HG03442 (cell line): ENCODE measurements at regions not wholly inside any gene's neighbourhood (a gene's known extent, or its start where the extent isn't known, plus 50 kb on each side); places are given as distances from the start of the nearest gene placed in this dataset.

Experiments used
- ATAC-seq: cut with Tn5 transposase; IDR thresholded peaks from one replicate; pipeline ENCODE4 v1.9.1; 2021; ENCODE audit warnings: mild to moderate bottlenecking, moderate library complexity; ENCODE audit not compliant: unreplicated experiment

DNA sequence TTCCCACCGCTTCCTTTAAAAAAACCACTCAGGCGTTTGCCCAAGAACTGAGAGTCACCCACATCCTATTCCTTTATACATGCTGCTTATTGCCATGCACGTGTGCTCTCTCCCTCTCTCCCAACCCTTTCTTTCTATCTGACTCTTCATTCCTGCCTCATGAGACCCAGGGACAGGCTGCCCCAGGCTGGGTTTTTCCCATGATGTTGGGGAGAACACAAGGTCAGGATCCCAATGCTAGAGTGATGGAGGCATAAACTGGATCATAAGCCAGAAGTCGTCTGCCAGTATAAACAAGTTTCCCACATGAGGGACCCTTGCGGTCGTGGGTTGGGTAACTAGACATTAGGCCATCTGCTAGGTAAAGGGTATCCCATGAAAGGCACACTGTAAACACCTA lies 64.9 kb downstream of the CD2 start:
- no peak for ATAC-seq

GRCh38 chr1:116820369-116820768 lies 66.1 kb downstream of the CD2 start:
- no peak for ATAC-seq

GRCh38 chr1:116821763-116822162 lies 67.5 kb downstream of the CD2 start:
- no peak for ATAC-seq

GRCh38 chr1:116824631-116825206 lies 70.5 kb downstream of the CD2 start:
- no peak for ATAC-seq

DNA sequence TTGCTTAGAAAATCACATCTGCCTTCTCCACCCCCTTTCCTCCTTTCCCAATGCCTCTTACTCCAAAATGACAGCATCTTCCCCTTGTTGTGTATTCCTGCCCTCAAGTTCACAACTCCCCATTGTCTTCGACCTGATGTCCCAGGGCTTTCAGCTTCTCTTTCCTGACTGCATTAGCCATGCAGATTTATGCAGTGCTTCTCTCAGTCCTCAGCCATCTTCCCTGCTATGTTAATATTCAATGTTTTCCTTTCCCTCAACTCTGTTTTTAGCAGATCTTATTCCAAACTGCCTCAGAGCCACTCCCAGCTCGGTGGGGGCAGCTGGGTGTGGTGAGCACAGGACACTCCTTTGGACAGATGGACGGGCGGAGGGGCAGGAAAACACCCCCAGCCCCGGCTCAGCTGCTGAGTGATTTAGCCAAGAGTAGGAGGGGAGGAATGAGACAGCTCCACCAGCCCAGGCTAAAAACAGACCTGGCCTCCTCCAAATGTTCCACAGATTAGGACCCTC lies 71.0 kb downstream of the CD2 start:
- ATAC-seq, result no peak

GRCh38 chr1:116825720-116826438 lies 71.6 kb downstream of the CD2 start:
- no peak for ATAC-seq

DNA sequence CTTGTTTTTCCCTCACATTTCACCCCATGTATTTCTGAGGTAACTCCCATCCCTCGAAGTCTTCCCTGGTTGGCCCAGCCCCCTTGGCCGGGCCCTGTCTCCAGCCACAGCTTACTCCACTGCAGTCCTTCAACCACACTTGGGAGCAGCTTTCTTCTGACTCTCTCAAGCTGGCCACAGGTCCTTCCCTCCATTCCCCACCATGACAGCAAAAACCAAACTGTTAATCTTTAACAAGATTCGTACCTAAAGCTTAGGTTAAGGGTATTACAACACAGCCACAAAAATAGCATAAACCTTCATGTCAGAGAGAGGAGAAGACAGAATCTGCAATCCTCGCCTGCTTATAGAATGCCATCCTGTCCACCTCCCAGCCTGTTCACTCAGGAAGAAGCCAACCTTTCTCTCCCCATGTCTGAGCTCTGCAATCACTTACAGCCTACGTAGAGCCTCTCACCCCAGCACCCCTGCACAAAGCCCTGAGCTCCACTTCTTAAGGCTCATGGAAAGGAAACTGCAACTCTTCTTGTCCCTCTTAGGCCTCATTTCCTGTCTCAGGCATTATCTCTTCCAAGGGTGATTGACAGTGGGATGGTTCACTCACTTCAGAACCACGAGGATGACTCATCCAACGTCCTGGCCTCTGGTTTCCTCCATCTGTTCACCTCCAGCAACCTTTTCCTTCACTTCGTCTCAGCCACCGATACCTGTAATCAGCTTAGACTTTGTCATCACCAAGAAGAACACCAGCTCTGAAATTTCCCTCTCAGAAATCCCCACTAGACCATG lies 72.8 kb downstream of the CD2 start:
- peak; percentile 89 for ATAC-seq

DNA sequence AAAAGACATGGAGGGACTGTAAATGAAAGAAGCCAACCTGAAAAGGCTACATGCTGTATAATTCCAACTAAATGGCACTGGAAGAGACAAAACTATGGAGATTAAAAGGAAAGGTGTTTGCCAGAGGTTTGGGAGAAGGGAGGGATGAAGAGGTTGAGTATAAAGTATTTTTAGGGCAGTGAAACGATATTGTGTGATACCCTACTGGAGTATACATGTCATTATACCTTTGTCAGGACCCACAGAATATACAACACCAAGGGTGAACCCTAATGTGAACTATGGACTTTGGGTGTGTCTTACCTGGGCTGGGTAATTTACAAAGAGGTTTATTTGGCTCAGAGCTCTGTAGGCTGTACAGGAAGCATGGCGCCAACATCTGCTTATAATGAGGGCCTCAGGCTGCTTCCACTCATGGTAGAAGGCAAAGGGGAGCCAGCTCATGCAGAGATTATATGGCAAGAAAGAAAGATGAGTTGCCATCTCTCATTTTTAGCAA lies 73.4 kb downstream of the CD2 start:
- ATAC-seq, result no peak

- no peak for ATAC-seq
Measured at GRCh38 chr1:116832308-116832931, 77.3 kb upstream of the PTGFRN start.

DNA sequence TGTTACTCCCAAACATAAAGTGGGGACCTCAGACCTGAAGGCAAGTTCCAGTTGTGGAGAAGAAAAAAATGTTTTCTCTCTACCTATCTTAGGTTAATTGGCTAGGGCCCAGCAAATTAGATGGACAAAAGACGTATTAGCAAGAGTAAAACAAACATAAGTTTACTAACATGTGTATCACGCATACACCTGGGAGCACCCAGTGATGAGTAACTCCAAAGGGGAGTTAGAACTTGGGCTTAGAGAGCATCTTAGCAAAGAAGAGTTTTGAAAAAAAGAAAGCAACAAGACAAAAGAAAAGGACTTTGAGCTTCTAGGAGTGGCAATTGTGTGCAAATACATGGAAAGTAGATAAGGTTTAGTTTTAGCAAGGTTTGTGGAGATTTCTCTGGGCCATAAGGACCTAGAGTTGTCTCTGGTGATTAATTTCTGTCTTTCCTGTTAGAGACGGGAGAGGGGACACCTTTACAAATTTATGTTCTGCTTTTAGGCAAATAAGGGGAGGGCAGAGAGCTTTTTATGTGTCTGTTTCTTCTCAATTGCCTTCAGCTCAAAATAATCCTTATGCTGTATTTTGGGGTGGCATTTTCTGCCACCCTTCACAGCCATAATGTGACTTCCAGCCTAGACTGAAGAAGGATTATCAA lies 76.7 kb upstream of the PTGFRN start:
- ATAC-seq, result no peak

DNA sequence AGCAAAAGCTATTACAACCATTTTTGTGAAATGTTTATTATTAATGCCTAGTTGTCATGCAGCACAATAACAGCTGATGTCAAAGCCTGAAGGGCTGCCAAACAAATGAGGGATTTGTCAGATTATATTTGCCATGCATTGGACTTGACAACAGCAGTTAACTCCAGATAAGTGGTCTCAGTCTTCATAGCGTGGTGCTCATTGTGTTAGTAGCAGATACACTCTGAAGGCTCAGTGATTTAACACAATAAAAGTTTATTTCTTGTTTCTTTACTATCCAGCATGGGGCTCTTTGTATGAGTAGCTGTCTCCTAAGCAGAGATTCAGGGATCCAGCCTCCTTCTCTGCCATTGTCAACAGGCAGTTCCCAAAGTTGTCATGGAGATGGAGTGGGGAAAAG lies 76.0 kb upstream of the PTGFRN start:
- no peak for ATAC-seq

DNA sequence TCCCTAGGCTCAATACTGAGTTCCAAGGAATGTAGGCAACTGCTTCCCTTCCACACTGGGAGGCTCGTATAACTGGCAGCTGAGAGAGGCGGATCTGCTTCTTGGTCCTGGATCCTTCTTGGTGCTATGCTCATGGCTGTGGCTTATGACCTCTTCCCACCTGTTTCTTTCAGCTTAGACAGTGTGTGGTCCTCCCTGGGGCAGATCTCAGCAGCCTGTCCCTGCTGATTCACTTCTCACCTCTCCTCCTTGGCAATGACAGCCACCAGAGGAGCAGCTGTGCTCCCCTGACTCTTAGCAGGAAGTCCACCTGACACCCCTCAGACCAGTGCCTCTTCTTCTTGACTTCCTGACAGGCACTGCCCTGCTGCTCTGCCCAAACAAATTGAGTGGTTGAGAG lies 75.1 kb upstream of the PTGFRN start:
- no peak for ATAC-seq

DNA sequence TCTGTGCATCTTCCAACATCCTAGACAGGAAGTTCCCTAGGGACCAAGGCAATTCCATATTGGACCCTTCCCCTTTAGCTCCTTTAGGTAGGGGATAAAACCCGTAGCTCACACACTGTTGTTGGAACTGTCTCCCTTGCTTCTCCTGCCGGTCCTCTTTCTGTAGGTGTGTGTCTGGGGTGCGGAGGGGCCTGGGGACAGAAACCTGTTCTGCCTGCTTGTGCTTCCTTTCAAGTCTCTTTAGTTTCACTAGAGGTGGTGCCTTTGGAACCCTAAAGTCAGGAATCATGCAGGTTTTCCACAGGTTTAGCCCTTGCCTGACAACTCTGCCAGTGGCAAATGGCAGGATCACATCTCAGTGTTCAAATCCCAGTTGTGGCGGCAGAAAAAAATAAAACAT lies 74.6 kb upstream of the PTGFRN start:
- ATAC-seq, result no peak

DNA sequence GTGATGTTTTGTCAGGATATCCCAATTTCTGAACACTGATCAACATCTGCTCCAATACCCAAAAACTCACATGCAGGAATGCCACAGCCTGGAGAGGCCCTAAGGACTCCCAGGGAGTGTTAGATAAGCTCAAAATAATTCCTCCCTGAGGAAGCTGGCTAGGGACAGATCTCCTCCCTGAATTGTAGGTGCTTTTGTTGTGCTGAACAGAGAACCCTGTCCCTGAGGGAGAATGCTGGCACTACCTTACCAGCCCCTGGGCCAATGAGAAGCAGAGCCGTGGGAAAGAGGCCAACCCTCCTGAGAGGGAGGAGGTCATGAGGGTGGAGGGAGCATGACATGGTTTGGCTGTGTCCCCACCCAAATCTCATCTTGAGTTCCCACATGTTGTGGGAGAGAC lies 73.6 kb upstream of the PTGFRN start:
- ATAC-seq, result no peak

- ATAC-seq, result no peak
Measured at GRCh38 chr1:116841569-116842344, 68.0 kb upstream of the PTGFRN start.

DNA sequence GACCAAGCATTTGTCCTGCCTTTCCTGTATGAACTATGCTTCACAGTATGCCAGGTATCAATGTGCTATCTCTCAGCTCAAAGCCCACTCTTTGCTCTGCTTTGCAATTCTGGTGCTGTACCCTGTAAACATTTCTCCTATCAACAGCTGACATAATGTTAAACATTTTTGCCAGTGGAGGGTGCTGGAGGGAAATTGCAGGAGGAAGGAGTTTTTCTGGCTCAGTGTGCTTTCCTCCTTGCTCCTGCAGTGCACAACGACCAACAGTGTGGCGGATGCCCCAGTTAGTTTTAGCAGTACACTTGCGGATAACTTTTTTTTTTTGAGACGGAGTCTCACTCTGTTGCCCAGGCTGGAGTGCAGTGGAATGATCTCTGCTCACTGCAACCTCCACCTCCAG lies 67.1 kb upstream of the PTGFRN start:
- ATAC-seq, result no peak

GRCh38 chr1:116844775-116845174 lies 64.9 kb upstream of the PTGFRN start:
- ATAC-seq, result no peak

DNA sequence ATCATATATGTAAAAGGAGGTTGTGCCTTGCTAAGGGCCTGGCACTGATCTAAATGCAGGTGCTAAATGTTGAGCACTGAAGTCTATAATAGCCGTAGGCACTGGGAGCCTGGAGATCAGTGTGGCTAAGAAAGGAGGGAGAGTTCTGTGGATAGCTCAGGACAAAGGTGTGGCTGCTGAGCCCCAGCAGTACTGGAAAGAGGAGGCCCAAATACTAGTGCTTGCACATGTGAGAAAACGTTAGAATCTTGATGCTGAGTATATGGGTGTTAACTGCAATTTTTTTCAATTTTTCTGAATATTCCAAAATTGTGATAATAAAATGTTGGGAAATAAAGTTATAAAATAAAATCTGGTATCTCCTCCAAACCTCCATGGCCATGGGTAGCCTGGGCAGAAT lies 62.5 kb upstream of the PTGFRN start:
- no peak for ATAC-seq

DNA sequence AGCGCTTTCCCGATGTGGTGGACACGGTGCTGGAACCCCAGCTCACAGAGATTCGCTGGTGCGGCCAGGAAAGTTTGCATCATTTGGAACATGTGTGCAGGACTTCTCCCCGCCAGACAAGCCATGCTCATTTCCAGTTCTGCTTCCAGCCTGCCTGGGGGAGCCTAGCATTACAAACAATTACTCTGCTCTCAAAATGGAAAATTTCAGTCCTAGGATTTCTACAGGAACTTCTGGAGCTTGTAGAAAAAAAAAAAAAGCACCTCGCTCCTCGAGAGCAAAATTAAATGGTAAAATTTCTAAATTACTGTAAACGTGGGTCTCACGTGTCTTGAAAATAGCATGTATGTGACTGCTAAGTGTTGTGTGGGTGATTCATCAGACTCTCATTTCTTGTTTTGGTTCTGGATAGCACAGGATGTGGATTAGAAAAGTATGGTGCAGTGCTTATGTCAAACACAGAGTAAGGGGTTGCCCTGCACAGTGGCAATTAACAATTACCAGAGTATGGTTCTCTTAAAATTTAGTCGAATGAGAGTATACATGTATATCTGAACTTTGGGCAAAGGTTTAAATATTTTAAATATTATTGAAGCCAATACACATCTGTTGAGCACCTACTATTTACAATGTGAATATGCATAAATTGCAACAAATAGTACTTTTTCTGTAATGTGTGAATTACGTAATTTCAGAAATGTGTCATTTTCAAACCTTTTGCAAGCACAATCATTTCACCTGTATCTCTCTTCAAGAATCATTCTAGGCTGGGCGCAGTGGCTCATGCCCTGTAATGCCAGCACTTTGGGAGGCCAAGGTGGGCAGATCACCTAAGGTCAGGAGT lies 61.8 kb upstream of the PTGFRN start:
- peak; percentile 86 for ATAC-seq
